ENCODE measurements at regions not wholly inside any gene's neighbourhood (a gene's known extent, or its start where the extent isn't known, plus 50 kb on each side); places are given as distances from the start of the nearest gene placed in this dataset.

GRCh38 chr3:76724075-76724474 is 315.8 kb upstream of the ROBO2 start:
- DNase-seq, result no peak

- DNase-seq, result no peak
Measured at GRCh38 chr3:76724706-76725105, 315.2 kb upstream of the ROBO2 start.

GRCh38 chr3:76726034-76726433 is 313.9 kb upstream of the ROBO2 start:
- no peak for DNase-seq

- no peak for DNase-seq
Measured at GRCh38 chr3:76728426-76728825, 311.5 kb upstream of the ROBO2 start.

GRCh38 chr3:76731471-76731870 is 308.4 kb upstream of the ROBO2 start:
- DNase-seq, result no peak

- DNase-seq, result no peak
Measured at GRCh38 chr3:76733073-76733759, 306.7 kb upstream of the ROBO2 start.

GRCh38 chr3:76735152-76735551 is 304.7 kb upstream of the ROBO2 start:
- DNase-seq, result no peak

GRCh38 chr3:76753599-76753998 is 286.3 kb upstream of the ROBO2 start:
- no peak for DNase-seq

- DNase-seq, result no peak
Measured at GRCh38 chr3:76754247-76754646, 285.7 kb upstream of the ROBO2 start.

GRCh38 chr3:76756577-76756976 is 283.3 kb upstream of the ROBO2 start:
- no peak for DNase-seq

- DNase-seq, result no peak
Measured at GRCh38 chr3:76760336-76760735, 279.6 kb upstream of the ROBO2 start.

GRCh38 chr3:76765511-76765910 is 274.4 kb upstream of the ROBO2 start:
- no peak for DNase-seq

GRCh38 chr3:76768912-76769311 is 271.0 kb upstream of the ROBO2 start:
- no peak for DNase-seq

- no peak for DNase-seq
Measured at GRCh38 chr3:76776927-76777326, 263.0 kb upstream of the ROBO2 start.

GRCh38 chr3:76788206-76788605 is 251.7 kb upstream of the ROBO2 start:
- no peak for DNase-seq

- no peak for DNase-seq
Measured at GRCh38 chr3:76789237-76789636, 250.7 kb upstream of the ROBO2 start.

- DNase-seq, result no peak
Measured at GRCh38 chr3:76811418-76811817, 228.5 kb upstream of the ROBO2 start.

GRCh38 chr3:76812649-76813242 is 227.2 kb upstream of the ROBO2 start:
- no peak for DNase-seq

- no peak for DNase-seq
Measured at GRCh38 chr3:76815561-76815960, 224.3 kb upstream of the ROBO2 start.

GRCh38 chr3:76820481-76820880 is 219.4 kb upstream of the ROBO2 start:
- DNase-seq, result no peak

- no peak for DNase-seq
Measured at GRCh38 chr3:76824658-76825240, 215.2 kb upstream of the ROBO2 start.

- peak; percentile 40 for DNase-seq
Measured at GRCh38 chr3:76826861-76827260, 213.0 kb upstream of the ROBO2 start.

GRCh38 chr3:76827701-76828226 is 212.1 kb upstream of the ROBO2 start:
- DNase-seq, result no peak

GRCh38 chr3:76834657-76835056 is 205.2 kb upstream of the ROBO2 start:
- DNase-seq, result no peak

All from NCI-H1105 (cell line).